NCI-H2196 (cell line): ENCODE measurements at regions not wholly inside any gene's neighbourhood (a gene's known extent, or its start where the extent isn't known, plus 50 kb on each side); places are given as distances from the start of the nearest gene placed in this dataset.
"Not testable (repeated sequence)": the region's sequence is repeated elsewhere in the genome, so short reads cannot be mapped to it uniquely, and the experiment has no call there.

ENCODE experiments used
- DNase-seq: peaks from one replicate; lab custom pipeline; 2025; ENCODE audit not compliant: unreplicated experiment; lab: John Stamatoyannopoulos, UW

DNA sequence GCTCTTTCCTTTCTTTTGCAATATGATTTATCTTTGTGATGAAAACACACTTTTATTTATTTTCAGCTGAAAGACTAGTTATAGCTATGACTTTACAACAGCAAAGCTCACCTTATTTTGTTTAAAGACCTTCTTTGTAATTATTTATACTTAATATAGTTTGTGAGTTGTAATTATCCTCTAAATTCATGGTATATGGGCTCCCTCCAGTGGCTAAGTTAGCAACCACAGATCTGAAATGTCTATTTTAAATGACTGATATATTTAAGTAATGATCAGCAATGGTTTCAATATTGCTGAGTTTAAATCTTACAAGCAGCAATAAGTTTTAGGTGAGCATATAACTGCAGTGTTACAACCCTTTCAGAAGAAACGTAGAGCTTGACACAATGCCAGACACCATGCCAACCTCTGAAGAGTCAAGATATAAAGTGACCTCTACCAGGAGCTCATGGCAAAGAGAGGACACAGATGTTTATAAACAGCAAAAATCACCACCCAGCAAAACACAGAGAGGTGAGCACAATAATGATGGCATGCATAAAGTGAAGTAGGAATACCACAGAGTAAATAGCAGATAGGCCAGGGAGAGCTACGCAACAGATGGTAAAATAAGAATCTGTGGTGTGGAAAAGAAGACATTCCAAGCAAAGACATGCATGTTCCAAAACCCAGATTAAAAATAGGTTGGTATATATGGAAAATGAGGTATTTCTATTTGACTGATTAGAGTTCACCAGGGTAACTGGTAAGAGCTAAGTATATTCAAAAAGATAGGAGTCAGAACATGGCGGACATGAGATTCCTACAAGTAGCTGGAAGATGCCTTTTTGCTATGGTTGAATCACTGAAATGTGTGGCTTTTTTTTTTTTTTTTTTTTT lies 143.7 kb upstream of the ZNF385D start:
- DNase-seq: no peak

DNA sequence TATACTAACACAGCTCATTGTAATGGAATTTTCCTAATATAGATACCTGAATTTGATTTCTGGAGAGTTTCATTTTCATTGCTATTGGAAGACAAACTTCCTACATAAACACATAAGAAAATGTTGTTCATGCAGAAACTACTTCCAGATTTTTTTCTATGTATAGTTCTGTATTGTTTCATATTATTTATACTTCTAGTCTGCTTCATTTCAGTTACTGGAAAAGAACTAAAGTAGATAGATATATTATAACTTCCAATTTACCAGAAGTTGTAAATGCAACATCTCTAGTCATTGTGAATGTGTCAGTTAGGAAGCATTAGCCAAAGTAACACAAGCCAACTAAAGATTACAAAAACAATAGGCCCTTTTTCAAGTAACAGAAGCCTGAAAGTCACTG lies 147.3 kb upstream of the ZNF385D start:
- DNase-seq: no peak

DNA sequence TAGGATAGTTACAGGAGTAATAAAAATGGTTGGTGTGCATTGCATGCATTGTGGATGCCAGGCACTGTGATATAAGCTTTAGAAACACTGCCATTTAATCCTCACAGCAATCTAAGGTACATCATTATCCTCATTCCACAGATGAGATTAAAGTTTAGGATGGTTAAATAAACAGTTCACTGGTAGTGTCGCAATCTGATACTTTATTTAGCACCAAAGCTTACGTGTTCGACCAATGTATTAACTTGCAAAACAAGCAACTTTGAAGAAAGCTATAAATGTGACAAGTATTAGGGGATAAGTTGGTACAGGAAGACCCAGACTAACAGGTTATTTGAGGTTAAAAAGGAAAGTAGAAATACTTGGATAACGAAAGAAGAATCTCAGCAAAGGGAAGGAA lies 150.5 kb upstream of the ZNF385D start:
- no peak for DNase-seq

DNA sequence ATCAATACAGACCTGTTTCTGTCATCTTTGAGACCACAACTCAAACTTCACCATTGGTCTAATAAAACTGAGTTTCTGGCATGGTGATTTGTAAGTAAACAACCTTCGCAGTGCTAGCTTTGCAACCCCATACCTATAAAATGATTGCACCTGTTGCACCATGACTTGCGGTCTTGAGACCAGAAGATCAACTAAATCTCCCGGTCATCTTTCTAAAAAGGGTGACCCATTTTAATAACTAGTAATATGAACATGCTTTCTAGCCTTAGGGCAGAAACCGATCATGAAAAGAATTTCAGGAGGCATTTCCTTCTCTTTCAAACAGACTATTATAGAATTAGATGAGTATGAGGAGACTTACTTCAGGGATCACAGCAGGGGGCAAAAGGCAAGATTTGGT lies 151.9 kb upstream of the ZNF385D start:
- no peak for DNase-seq

DNA sequence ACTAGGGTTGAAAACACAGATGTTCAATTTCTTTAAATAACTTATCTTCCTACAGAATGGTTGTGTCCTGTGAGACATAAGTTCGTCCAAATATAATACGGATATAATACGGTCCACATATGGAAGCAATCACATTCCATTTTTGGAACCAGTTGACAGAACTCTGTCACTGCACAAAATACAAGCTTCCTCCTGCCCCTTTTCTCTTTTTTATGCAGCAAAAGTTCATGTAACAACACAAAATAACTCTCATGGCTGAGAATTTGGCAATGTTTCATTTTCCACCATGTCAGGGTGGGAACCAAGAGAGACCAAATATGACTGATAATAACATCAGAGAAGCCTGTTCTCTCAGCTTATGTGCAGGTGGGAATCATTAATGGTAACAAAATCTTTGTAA lies 158.1 kb upstream of the ZNF385D start:
- DNase-seq: no peak

DNA sequence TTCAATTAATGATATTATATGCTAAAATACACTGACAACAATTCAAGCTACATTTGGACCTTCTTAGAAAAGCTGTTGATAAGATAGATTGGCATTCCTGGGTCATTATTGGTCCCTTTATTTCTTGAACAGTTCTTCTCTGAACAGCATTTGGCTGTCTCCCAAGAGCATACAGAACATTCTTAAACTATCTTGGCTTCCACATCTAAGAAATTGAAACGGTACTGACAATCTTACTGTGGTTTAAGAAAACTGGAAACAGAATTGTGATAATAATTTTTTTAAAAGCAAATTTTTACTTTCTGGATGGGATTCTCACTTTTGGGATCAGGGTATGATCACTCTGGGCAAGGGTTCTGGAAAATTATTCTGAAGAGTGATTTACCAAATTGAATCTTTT lies 161.7 kb upstream of the ZNF385D start:
- DNase-seq: no peak

DNA sequence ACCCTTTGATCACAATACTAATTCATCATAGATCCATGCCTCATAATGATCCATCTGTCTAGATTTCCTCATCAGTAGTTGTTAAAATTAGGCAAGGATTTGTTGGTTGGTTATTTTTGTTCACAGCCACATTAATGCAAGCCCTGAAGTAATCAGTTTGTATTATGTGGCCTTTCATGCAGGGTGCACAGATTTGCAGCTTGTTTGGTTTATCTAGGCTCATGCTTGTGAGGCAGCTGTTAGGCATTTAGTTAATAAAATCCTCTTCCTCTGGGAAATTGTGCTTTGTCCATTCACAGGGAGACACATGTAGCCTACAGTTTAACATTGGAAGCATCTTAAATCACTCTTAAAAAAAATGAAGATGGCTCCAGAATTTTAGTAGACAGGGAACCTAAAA lies 162.8 kb upstream of the ZNF385D start:
- DNase-seq: no peak

DNA sequence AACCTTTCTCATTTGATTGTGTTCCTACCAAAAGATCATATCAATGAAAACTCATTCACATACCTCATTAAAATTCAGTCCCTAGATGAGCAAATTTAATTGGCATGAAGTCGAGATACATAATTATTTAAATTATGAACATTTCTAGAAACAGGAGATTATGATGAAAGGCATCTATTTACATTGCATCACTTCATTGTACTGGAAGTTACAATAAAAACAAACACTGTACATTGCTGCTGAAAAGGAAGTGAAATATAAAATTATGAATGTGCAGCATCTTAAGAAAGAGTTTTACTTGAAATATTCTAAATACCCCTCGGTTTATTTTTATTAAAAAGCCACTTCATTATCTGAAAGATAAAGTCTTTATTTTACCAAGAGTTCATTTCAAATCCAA lies 163.4 kb upstream of the ZNF385D start:
- no peak for DNase-seq

DNA sequence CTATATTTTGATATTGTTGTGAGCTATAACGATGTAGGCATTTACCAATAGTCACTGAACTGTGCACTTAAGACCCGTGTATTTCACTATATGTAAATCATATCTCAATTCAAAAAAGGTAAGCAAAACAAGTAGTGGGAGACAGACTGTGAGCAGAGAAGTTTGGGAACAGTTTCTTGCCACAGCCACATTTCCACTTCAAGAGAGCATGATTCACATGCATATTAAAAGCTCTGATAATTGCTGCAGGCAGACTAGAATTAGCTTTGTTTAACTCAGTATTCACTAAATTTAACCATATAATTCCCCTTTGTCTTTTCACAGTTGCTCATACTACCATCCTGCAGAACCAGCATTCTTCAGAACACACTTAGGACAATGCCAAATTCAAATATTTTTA lies 168.4 kb upstream of the ZNF385D start:
- DNase-seq: no peak

DNA sequence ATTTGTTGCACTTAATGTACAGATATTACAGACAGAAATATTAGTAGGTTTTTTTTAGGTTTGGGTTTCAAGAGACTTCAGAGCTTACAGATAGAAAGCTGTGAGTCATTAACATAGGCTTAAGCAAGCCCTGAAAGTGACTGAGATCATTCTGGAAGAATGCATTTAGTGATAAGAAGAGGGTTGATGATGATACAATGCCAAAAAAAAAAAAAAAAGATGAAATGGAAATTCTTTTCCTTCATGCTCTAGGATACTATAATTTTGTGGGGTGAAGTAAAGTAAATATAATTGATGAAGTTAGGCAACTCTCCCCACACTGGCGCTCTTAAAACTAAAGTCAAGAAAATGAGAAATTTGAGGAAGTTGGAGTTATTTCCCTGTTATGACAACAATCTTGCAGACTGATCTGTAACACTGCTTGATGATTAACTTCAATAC lies 169.4 kb upstream of the ZNF385D start:
- DNase-seq: no peak

DNA sequence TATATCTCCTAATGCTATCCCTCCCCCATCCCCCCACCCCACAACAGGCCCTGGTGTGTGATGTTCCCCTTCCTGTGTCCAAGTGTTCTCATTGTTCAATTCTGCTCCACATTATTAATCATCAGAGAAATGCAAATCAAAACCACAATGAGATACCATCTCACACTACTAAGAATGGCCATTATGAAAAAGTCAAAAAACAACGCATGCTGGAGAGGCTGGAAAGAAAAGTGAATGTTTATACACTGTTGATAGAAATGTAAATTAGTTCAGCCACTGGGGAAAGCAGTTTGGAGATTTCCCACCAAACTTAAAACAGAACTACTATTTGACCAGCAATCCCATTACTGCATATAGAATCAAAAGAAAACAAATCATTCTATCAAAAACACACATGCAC lies 172.1 kb upstream of the ZNF385D start:
- DNase-seq: not testable (repeated sequence)

DNA sequence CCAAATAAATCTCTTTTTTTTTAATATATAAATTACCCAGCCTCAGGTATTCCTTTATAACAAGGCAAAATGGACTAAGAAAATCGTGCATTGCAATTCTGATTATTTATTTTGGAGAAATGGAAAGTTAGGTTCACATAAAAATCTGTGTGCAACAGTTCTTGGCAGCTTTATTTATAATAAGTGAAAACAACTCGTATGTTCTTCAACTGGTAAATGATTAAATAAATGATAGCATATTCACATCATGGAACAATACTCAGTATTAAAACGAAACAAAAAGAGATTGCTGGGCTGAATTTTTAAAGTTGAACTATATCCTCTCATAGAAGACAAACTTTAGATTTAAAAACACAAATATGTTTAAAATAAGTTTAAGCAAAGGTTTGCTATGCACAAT lies 176.3 kb upstream of the ZNF385D start:
- no peak for DNase-seq

DNA sequence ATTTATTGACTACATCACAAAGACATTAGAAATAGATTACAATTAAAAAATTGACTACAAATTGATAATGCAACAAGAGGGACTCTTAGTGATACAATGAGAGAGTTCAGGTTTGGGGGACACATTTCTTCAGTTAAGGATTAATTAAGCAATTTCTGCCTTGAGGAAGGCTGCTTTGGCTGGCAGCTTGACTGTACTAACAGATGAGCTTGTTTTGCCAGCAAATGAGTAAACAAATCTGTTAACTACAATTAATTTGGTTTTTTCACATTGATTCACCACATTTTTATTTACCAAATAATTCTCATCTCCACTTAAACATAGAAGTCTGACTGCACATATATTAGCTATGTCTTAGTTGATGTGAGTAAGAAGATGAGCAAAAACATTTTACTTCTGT lies 183.6 kb upstream of the ZNF385D start:
- DNase-seq: no peak

DNA sequence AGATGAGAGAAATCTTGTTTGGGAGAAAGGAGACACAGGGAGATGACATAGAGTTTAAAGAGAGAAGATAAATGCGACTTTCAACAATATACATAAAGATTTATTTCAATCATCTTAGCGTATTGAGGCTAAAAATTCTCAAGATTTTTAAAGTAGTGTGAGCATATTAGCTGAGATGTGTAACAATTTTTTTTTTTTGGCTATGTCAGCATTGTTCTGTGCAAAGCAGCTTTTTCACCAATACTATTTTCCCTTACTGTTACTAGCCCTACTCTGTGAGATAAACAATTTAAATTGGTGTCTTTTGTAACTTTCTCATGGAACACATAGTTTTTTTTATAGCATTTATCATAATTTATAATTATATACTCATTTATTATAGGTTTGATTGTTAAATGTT lies 185.2 kb upstream of the ZNF385D start:
- no peak for DNase-seq

DNA sequence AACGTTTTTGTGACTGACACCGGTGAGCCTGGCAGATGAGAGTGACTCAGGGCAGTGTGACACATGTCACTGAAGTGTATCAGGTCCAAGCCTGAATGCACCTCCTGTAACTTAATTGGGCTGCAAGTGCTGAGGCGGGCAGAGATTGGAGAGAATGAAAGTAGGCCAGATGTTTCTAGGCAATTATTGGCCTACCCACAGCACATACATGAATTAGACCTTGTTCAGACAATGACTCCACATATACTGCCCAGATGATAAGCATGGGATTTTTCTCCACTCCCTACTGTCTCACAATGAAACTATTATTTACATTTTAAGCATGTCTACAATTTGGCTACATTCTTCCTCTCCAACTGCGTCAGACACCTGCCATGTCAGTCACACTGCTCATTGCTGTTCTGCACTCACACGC lies 187.3 kb upstream of the ZNF385D start:
- no peak for DNase-seq

DNA sequence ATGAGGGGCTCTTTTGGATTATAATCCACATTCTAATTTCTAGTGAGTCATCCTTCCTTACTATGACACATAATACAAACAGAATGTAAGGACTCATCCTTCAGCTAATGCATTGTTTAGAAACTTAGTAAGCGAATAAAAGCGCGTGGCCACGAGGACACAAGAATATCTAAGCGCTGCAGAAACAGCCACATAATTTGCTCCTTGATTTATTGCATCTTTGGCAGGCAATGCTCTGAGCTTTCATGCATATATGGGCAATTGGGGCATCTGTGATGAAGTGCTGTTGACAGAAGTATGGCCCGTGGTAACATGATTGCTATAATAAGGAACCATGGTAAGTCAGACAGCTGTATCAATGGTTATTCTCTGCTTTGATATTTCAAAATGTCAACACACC lies 191.3 kb upstream of the ZNF385D start:
- DNase-seq: no peak

DNA sequence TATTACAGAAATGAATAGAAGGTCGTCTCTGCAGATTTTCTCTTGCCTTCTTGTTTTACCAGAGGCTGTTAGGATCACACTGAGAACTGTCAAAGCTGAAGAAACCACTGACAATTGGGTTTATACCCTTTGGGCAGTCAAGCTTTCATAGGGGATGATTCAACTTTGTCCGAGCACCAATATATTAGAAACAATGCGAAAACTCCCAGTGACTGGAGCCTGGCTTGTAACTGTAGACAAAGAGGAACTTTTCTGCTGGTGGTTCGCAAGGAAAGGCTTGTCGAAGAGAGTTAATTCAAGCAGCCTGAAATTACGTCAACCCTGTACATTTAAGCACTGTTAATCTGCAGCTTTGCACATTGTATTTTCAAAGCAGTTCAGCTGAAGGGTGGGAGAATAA lies 193.2 kb upstream of the ZNF385D start:
- DNase-seq: no peak

DNA sequence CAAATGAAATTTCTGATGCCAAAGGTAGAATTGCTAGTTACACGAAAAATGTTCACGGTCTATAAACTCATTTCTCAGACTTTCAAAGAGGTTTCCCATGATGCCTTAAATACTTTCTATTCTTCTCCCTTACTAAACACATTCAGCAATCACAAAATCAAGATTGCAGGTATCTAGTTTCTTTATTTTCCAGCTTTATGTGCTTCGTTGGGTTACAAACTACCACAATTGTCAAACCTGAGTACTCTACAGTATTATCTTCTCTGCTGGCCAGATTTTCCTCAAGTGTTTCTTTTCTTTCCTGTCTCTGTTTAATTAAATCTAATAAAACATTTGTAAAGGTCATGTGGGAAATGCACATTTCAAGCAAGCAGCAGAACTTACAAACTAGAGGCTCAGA lies 201.8 kb upstream of the ZNF385D start:
- no peak for DNase-seq

DNA sequence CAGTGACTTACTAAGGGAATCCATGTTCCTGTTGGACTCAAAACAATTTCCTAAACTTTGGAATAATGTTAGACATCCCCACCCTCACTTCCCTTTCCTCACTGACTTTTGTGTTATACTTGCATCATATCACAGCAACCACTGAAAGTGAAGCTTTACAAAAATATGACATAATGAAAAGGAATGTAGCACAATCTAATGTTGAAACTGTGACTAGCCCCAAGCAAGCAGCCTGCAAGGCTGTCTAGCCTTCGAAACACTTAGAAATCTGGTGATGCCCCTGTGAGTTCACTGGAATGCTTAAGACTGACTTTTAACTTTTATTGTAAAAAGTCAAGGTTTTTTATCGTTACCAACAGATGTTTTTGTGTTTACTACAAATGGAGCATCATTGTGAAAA lies 203.7 kb upstream of the ZNF385D start:
- DNase-seq: no peak

DNA sequence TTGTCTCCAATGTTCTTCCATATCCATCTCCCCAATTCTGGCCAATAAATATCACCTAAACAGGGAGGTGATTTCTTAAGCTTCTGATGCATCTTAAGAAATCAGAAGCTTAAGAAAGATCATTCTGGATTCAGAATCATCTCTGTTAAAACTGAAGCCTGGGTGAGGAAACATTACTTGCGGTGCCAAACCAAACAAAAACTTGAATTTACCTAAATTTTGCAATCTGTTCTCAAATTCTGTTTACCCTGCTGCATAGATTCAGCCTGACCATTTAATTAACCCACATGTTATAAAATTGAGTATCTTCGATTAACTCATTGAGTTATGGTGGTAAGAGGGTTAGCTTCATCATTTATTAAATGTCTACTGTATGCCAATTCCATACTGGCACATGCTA lies 204.4 kb upstream of the ZNF385D start:
- no peak for DNase-seq

DNA sequence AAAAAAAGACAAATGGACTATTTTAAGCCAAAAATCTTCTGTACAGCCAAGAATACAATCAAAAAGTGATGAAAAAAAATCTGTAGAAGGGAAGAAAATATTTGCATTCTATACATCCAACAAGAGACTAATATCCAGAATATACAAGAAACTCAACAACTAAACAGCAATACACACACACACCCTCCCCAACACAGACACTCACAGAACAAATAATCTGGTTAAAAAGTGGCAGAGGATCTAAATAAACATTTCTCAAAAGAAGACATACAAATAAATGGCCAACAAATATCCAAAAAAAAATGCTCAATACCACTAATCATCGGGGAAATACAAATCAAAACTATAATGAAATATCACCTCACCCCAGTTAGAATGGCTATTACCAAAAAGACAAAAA lies 209.0 kb upstream of the ZNF385D start:
- DNase-seq: no peak

DNA sequence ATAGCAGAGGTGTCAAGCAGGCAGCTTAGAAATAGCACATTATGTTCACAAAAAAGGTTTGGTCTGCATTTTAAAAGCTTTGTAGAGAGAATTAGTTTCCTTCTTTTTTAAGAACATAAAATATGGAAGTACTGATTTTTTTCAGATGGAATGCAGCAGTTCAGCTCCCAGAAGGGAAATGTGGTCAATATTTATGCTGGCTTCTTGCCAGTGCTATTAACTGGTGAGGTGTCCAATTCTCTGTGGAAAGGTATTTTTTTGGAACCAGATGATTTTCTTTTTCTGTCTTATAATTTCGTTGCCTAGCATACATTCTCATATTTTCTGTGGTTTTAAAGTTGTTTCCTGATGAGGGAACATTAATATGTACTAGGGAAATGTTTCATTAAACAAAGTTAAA lies 211.4 kb upstream of the ZNF385D start:
- no peak for DNase-seq

DNA sequence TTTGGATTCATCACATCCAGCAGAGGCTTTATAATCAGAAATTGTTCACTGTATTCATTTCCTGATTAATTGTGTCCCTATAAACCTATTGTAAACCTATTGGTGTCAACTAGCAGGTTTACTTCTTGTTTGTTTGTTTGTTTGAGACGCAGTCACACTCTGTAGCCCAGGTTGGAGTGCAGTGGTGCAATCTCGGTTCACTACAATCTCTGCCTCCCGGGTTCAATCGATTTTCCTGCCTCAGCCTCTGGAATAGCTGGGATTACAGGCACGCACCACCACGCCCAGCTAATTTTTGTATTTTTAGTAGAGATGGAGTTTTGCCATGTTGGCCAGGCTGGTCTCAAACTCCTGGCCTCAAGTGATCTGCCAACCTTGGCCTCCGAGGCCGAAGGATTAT lies 215.4 kb upstream of the ZNF385D start:
- not testable (repeated sequence) for DNase-seq
